Right lobe of liver (tissue), 6 donors: ENCODE measurements at regions not wholly inside any gene's neighbourhood (a gene's known extent, or its start where the extent isn't known, plus 50 kb on each side); places are given as distances from the start of the nearest gene placed in this dataset.

ENCODE experiments used
- ATAC-seq, 4 donors: fragments of 200-7000 bp; cut with Tn5 transposase; one replicate each; pipeline ENCODE4 v1.9.1; 2020; ENCODE audit warnings: mild to moderate bottlenecking in 4 of 4, moderate library complexity in 4 of 4
- DNase-seq, 3 donors: peaks; one replicate each; pipeline ENCODE4 v3.0.0-alpha.2; 2020
- H3K27ac ChIP-seq, 3 donors: fragments of 200-600 bp; one replicate each; pipeline ENCODE4 v1.8.0; 2022
- H3K27me3 ChIP-seq, 2 donors: fragments of 200-600 bp; one replicate each; pipeline ENCODE4 v1.8.0; 2022
- H3K36me3 ChIP-seq, 4 donors: fragments of 200-600 bp; sonication (generic) in 1 of 4; one replicate each; pipeline versions ENCODE4 v1.5.1 to v1.8.0; 2017 to 2022; ENCODE audit warnings: control low read depth in 1 of 4
- H3K4me1 ChIP-seq, 4 donors: fragments of 200-600 bp; sonication (generic) in 1 of 4; one replicate each; pipeline versions ENCODE4 v1.5.1 to v1.8.0; 2017 to 2022; ENCODE audit warnings: control low read depth in 1 of 4
- H3K4me3 ChIP-seq, 3 donors: fragments of 200-600 bp; one replicate each; pipeline ENCODE4 v1.8.0; 2022
- H3K9me3 ChIP-seq, 4 donors: fragments of 200-600 bp; sonication (generic) in 1 of 4; one replicate each; pipeline versions ENCODE4 v1.5.1 to v1.8.0; 2017 to 2022; ENCODE audit warnings: control low read depth in 1 of 4
- CTCF ChIP-seq, 4 donors: fragments of 200-600 bp in 3 of 4; fragments of 450-650 bp in 1 of 4; IDR thresholded peaks; one replicate each; pipeline versions ENCODE4 v1.5.1 to v1.8.0; 2016 to 2022; ENCODE audit warnings: antibody characterized with exemption in 4 of 4, mild to moderate bottlenecking in 2 of 4
- POLR2A ChIP-seq: fragments of 450-650 bp; IDR thresholded peaks from one replicate; pipeline ENCODE4 v1.6.1; 2017; ENCODE audit warnings: antibody characterized with exemption, mild to moderate bottlenecking
- WGBS: methylation state at CpG from one replicate; pipeline ENCODE4 v1.1.6; 2018; ENCODE audit warnings: low coverage, low lambda C conversion rate; ENCODE audit not compliant: insufficient coverage; ENCODE audit errors: missing lambda C conversion rate; 5-methylcytosine and 5-hydroxymethylcytosine counted together
- intact Hi-C, 2 donors: fragments of 100-400 bp; cut with DNase I; formaldehyde crosslinking; loops; one replicate each; pipeline versions ENCODE4 v1.11.2 to v1.14.1; 2022
- donor health status: DM: no; HTN: yes; CAD: no.
- donor health status: DM: no; HTN: no; CAD: no.
- donor health status: DM: no; HTN: no; CAD: no.
- donor health status: DM: no; HTN: yes; CAD: no.
- donor health status: DM: no; HTN: yes; CAD: no.

GRCh38 chr1:215466361-215466760, 100.7 kb upstream of the KCTD3 start:
- 48% methylated on average over 3 of the region's 3 CpGs for WGBS

GRCh38 chr1:215471463-215471862, 95.6 kb upstream of the KCTD3 start:
- TF ChIP-seq POLR2A (no peak), CTCF (IDR thresholded peaks at IDR 0.05) (no peak)
- DNase-seq, result no peak
- H3K36me3 ChIP-seq, result no peaks in the 10 kb centered on the region
- H3K4me3 ChIP-seq, result no peak overlapping the region
- 59% methylated on average over 2 of the region's 2 CpGs for WGBS
- H3K27ac ChIP-seq, result no peak overlapping the region
- ATAC-seq, result no peak
- H3K27me3 ChIP-seq, result no peaks in the 10 kb centered on the region
- no peaks in the 10 kb centered on the region for H3K9me3 ChIP-seq
- H3K4me1 ChIP-seq, result no peaks in the 10 kb centered on the region
- intact Hi-C loops, result no loop called here

More at GRCh38 chr1:215466361-215466760, 100.7 kb upstream of the KCTD3 start:
- H3K27me3 ChIP-seq, result no peaks in the 10 kb centered on the region
- ATAC-seq (no peak), DNase-seq (no peak)
- no peak overlapping the region for H3K27ac ChIP-seq
- no peaks in the 10 kb centered on the region for H3K36me3 ChIP-seq
- intact Hi-C loops, result no loop called here
- no peaks in the 10 kb centered on the region for H3K9me3 ChIP-seq
- no peak overlapping the region for H3K4me3 ChIP-seq
- no peaks in the 10 kb centered on the region for H3K4me1 ChIP-seq
- TF ChIP-seq CTCF (IDR thresholded peaks at IDR 0.05), result no peak

GRCh38 chr1:215472723-215473122, 94.4 kb upstream of the KCTD3 start:
- no peaks in the 10 kb centered on the region for H3K4me1 ChIP-seq
- H3K9me3 ChIP-seq, result no peaks in the 10 kb centered on the region
- H3K36me3 ChIP-seq, result no peaks in the 10 kb centered on the region
- no peak overlapping the region for H3K4me3 ChIP-seq
- H3K27me3 ChIP-seq, result no peaks in the 10 kb centered on the region
- intact Hi-C loops, result no loop called here
- ATAC-seq, result no peak
- H3K27ac ChIP-seq, result no peak overlapping the region
- no peak for DNase-seq
- no peak for TF ChIP-seq CTCF (IDR thresholded peaks at IDR 0.05)
- no peak for TF ChIP-seq POLR2A

GRCh38 chr1:215473943-215474342, 93.2 kb upstream of the KCTD3 start:
- Histone ChIP-seq H3K9me3 (no peaks in the 10 kb centered on the region), H3K36me3 (no peaks in the 10 kb centered on the region), H3K4me3 (no peak overlapping the region), H3K27me3 (no peaks in the 10 kb centered on the region), H3K4me1 (no peaks in the 10 kb centered on the region), H3K27ac (no peak overlapping the region)
- intact Hi-C loops, result no loop called here
- WGBS, result 47% methylated on average over 4 of the region's 4 CpGs
- ATAC-seq (no peak), DNase-seq (no peak)
- TF ChIP-seq POLR2A, result no peak
- no peak for TF ChIP-seq CTCF (IDR thresholded peaks at IDR 0.05)

GRCh38 chr1:215474940-215475339, 92.2 kb upstream of the KCTD3 start:
- Histone ChIP-seq H3K27me3 (no peaks in the 10 kb centered on the region), H3K4me1 (no peaks in the 10 kb centered on the region), H3K9me3 (no peaks in the 10 kb centered on the region), H3K27ac (no peak overlapping the region), H3K36me3 (no peaks in the 10 kb centered on the region), H3K4me3 (no peak overlapping the region)
- intact Hi-C loops, result no loop called here
- no peak for DNase-seq
- 86% methylated on average over 6 of the region's 8 CpGs for WGBS
- ATAC-seq, result no peak
- TF ChIP-seq CTCF (IDR thresholded peaks at IDR 0.05) (no peak), POLR2A (no peak)
